ENCODE measurements at regions not wholly inside any gene's neighbourhood (a gene's known extent, or its start where the extent isn't known, plus 50 kb on each side); places are given as distances from the start of the nearest gene placed in this dataset.

DNA sequence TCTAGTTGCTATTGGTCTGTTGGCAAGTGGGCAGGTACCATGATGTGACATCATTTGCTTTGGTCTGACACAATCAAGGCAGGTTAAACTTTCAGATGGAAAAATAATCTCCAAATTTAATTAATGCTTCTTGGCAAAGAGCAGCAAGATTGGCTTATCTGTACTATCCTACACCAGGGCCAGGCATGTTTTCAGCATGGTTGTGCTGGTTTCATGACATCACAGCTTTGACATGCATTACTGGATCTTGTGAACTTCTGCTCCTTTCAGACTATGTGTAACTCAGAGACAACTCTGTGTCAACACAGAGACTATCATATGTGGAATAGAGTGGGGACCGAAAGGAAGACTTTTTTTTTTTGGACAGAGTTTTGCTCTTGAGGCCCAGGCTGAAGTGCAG, 520.5 kb downstream of the TDRD15 start:
- Histone ChIP-seq H3K27me3 (ENCODE audit: control insufficient read depth, insufficient read depth, low read length) (no peaks in the 10 kb centered on the region; the same call in 1 of the 2 replicates), H3K36me3 (replicated peaks; ENCODE audit: control insufficient read depth, insufficient read depth, low read length) (no peaks in the 10 kb centered on the region), H3K4me3 (ENCODE audit: insufficient read depth, low read depth, low read length) (no peak overlapping the region)
- DNase-seq = no peak

- no peaks in the 10 kb centered on the region; the same call in 1 of the 2 replicates for H3K27me3 ChIP-seq (ENCODE audit: control insufficient read depth, insufficient read depth, low read length)
- no peak for DNase-seq
- no peaks in the 10 kb centered on the region for H3K36me3 ChIP-seq (replicated peaks; ENCODE audit: control insufficient read depth, insufficient read depth, low read length)
- H3K4me3 ChIP-seq (ENCODE audit: insufficient read depth, low read depth, low read length) = no peak overlapping the region
These were observed 522.6 kb downstream of the TDRD15 start for GRCh38 chr2:21646345-21646744.

DNA sequence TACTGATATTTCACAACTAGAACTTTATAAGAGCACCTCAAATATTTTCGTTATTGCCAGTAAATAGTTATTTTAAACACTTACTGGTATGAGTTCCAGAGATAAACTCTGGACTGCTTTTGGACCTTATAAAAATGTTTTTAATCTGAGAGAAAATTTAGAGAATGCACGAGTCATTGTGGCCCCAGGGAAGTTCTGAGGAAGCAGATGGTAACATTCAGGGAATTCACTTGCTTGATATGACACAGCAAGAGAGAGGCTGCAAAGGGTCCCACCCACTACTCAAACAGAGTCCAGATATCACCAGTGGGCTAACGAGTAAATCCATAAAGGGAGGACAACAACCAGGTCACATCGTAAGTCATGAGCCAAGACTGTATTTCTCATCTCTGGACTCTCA, 526.8 kb downstream of the TDRD15 start:
- Histone ChIP-seq H3K4me3 (ENCODE audit: insufficient read depth, low read depth, low read length) (no peak overlapping the region), H3K36me3 (replicated peaks; ENCODE audit: control insufficient read depth, insufficient read depth, low read length) (no peaks in the 10 kb centered on the region), H3K27me3 (ENCODE audit: control insufficient read depth, insufficient read depth, low read length) (no peaks in the 10 kb centered on the region)
- DNase-seq = no peak

DNA sequence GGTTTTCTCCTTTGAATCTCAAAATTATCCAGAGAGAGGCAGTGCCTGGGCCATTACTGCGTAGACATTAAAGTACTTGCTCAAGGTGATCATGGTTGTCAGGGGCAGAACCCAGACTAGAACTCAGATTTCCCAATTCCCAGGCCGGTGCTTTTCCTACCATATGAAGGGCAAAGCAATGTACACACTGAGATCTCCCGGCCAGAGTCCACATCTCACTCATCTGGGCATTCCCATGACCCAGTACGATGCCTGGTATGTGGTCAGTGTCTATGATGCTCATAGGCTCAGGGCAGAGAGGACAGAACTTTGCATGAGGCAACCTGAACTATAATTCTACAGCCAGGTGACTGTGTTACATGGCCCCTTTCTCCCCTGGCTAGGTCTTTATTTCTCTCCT, 531.4 kb downstream of the TDRD15 start:
- Histone ChIP-seq H3K27me3 (ENCODE audit: control insufficient read depth, insufficient read depth, low read length) (no peaks in the 10 kb centered on the region), H3K36me3 (replicated peaks; ENCODE audit: control insufficient read depth, insufficient read depth, low read length) (no peaks in the 10 kb centered on the region), H3K4me3 (ENCODE audit: insufficient read depth, low read depth, low read length) (no peak overlapping the region)
- DNase-seq = no peak

DNA sequence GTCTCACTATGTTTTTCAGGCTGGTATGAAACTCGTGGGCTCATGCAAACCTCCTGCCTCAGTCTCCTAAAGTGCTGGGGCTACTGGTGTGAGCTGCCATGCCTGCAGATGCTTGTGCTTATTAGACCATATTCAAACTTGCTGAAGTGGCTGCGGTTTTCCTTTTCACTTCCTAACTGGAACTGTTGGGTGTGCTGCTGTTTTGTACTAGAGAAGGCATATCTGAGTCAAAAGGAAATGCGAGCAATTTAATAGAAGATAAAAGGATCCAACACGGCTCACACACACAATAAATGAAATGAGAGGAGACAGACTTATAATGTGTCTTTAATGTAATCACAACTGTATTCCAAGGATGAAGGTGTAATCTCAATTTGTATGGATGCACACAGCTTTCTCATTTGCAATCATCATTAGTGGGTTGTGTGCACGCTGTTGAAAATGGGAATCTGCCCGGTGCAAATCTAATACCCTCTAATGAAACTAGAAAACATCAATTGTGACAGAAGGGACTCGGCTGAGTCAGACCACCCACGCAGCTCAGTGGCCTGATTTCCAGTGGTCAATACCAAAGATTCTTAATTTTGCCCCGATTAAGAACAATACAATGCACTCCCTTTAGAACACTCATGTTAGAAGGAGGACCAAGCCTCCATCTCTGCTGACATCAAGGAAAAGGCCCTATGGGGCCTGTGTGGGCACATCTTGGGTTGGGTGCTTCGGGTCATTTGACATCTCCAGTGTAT, 532.7 kb downstream of the TDRD15 start:
- no peaks in the 10 kb centered on the region for H3K36me3 ChIP-seq (replicated peaks; ENCODE audit: control insufficient read depth, insufficient read depth, low read length)
- DNase-seq = no peak
- no peaks in the 10 kb centered on the region for H3K27me3 ChIP-seq (ENCODE audit: control insufficient read depth, insufficient read depth, low read length)
- no peak overlapping the region for H3K4me3 ChIP-seq (ENCODE audit: insufficient read depth, low read depth, low read length)

DNA sequence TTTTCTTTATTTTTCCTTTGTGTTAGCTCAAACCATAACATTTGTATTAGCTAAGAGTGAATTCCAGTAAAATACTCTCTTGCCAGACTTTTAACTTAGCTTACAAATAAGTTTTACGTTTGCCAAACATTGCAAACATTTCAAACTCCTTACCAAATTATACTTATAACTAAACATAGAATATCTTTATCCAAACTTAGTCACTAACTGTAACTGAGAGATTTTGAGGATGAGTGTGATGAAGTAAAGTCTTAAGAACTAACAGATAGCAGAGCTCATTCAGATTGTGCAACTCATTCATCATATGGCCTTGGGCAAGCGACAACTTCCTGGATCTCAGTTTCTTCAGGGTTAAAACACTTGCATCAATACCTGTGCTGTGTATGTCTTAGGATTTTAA, 533.7 kb downstream of the TDRD15 start:
- Histone ChIP-seq H3K36me3 (replicated peaks; ENCODE audit: control insufficient read depth, insufficient read depth, low read length) (no peaks in the 10 kb centered on the region), H3K27me3 (ENCODE audit: control insufficient read depth, insufficient read depth, low read length) (no peaks in the 10 kb centered on the region), H3K4me3 (ENCODE audit: insufficient read depth, low read depth, low read length) (no peak overlapping the region)
- DNase-seq = no peak

GRCh38 chr2:21658269-21658668, 534.5 kb downstream of the TDRD15 start:
- Histone ChIP-seq H3K27me3 (ENCODE audit: control insufficient read depth, insufficient read depth, low read length) (no peaks in the 10 kb centered on the region), H3K4me3 (ENCODE audit: insufficient read depth, low read depth, low read length) (no peak overlapping the region), H3K36me3 (replicated peaks; ENCODE audit: control insufficient read depth, insufficient read depth, low read length) (no peaks in the 10 kb centered on the region)
- no peak for DNase-seq

GRCh38 chr2:21658907-21659477, 535.2 kb downstream of the TDRD15 start:
- no peak for DNase-seq
- Histone ChIP-seq H3K4me3 (ENCODE audit: insufficient read depth, low read depth, low read length) (no peak overlapping the region), H3K27me3 (ENCODE audit: control insufficient read depth, insufficient read depth, low read length) (no peaks in the 10 kb centered on the region), H3K36me3 (replicated peaks; ENCODE audit: control insufficient read depth, insufficient read depth, low read length) (no peaks in the 10 kb centered on the region)

- Histone ChIP-seq H3K4me3 (ENCODE audit: insufficient read depth, low read depth, low read length) (no peak overlapping the region), H3K27me3 (ENCODE audit: control insufficient read depth, insufficient read depth, low read length) (no peaks in the 10 kb centered on the region), H3K36me3 (replicated peaks; ENCODE audit: control insufficient read depth, insufficient read depth, low read length) (no peaks in the 10 kb centered on the region)
- DNase-seq = no peak
These were observed 540.3 kb downstream of the TDRD15 start for GRCh38 chr2:21664083-21664482.

GRCh38 chr2:21667638-21668037, 543.9 kb downstream of the TDRD15 start:
- Histone ChIP-seq H3K27me3 (ENCODE audit: control insufficient read depth, insufficient read depth, low read length) (no peaks in the 10 kb centered on the region), H3K4me3 (ENCODE audit: insufficient read depth, low read depth, low read length) (no peak overlapping the region), H3K36me3 (replicated peaks; ENCODE audit: control insufficient read depth, insufficient read depth, low read length) (no peaks in the 10 kb centered on the region)
- DNase-seq = no peak

DNA sequence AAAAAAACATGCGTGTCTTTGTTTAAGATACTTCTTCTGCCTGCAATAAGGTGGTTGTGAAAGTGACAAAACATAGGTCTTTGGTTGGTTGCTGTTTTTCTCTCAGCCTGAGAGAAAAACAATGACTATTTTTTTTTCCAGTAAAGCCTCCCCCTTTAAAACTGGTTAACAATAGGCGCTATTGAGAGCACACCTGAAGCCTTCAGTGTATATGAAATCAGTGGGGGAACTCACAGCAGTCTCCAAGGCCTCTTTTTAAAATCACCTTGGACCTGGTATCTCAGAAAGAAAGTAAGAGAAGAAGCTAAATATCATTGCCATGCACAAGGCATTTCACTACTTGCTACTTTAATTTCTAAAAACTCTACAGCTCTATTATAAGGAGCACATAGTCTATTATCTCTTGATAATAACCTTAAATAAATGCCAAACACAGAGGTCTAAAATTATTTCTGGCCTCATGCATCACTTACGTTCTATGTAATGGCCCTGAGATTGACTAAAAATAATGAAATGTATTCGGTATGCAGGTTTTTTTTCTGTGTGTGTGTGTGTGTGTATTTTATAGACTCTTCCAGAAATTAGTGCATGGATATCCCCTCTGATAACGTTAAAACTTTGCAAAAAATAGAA, 544.4 kb downstream of the TDRD15 start:
- no peak for DNase-seq
- H3K27me3 ChIP-seq (ENCODE audit: control insufficient read depth, insufficient read depth, low read length) = no peaks in the 10 kb centered on the region
- H3K4me3 ChIP-seq (ENCODE audit: insufficient read depth, low read depth, low read length) = no peak overlapping the region
- no peaks in the 10 kb centered on the region for H3K36me3 ChIP-seq (replicated peaks; ENCODE audit: control insufficient read depth, insufficient read depth, low read length)

DNA sequence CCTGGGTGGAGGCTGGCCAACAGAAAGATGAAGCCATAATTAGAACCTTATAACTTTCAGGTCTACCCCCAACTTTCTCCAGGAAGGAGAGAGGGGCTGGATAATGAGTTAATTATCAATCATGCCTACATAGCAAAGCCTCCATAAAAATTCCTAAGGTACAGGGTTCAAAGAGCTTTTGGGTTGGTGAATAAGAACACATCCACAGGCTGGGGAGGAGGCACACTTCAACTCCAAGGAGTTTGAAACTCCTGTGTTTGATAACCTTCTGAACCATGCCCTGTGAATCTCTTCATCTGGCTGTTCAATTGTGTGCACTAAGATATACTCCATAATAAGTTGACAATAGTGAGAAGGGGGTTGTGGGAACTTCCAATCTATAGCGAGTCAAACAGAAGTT, 552.3 kb downstream of the TDRD15 start:
- Histone ChIP-seq H3K4me3 (ENCODE audit: insufficient read depth, low read depth, low read length) (no peak overlapping the region), H3K27me3 (ENCODE audit: control insufficient read depth, insufficient read depth, low read length) (no peaks in the 10 kb centered on the region), H3K36me3 (replicated peaks; ENCODE audit: control insufficient read depth, insufficient read depth, low read length) (no peaks in the 10 kb centered on the region)
- no peak for DNase-seq

GRCh38 chr2:21676676-21677075, 552.9 kb downstream of the TDRD15 start:
- H3K27me3 ChIP-seq (ENCODE audit: control insufficient read depth, insufficient read depth, low read length) = no peaks in the 10 kb centered on the region
- H3K4me3 ChIP-seq (ENCODE audit: insufficient read depth, low read depth, low read length) = no peak overlapping the region
- no peaks in the 10 kb centered on the region for H3K36me3 ChIP-seq (replicated peaks; ENCODE audit: control insufficient read depth, insufficient read depth, low read length)
- DNase-seq = no peak

DNA sequence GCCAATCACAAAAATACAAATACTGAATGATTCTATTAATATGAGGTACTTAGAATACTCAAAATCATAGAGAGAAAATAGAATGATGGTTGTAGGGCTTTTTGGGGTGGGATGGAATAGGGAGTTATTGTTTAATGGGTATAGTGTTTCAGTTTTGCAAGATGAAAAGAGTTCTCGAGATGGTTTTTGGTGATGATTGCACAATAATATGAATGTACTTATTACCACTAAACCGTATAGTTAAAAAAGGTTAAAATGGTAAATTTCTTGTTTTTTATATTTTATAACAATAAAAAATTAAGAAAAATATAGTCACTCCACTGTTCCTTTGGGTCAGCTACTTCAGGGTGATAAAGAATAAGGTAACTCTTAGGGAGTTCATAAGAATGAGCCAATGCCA, 560.1 kb downstream of the TDRD15 start:
- DNase-seq = no peak
- H3K4me3 ChIP-seq (ENCODE audit: insufficient read depth, low read depth, low read length) = no peak overlapping the region
- H3K36me3 ChIP-seq (replicated peaks; ENCODE audit: control insufficient read depth, insufficient read depth, low read length) = no peaks in the 10 kb centered on the region
- no peaks in the 10 kb centered on the region for H3K27me3 ChIP-seq (ENCODE audit: control insufficient read depth, insufficient read depth, low read length)

DNA sequence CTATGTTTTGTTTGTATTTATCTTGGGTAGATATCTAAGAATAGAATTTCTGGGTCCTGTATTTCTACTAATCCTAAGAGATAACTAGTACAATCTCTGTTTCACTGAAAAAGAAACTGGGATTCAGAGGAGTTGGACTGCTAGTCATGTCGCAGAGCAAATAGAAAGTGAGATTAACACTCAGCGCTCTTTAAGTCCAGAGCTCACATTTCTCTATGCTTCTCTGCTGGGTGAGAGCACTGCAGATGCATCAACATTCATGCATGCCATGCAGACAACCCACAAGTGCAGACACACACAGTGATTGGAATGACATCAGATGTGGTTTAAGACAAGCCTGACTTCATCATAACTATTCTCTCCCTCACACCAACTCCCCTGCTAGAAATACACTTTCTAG, 563.8 kb downstream of the TDRD15 start:
- DNase-seq = no peak
- Histone ChIP-seq H3K36me3 (replicated peaks; ENCODE audit: control insufficient read depth, insufficient read depth, low read length) (no peaks in the 10 kb centered on the region), H3K4me3 (ENCODE audit: insufficient read depth, low read depth, low read length) (no peak overlapping the region), H3K27me3 (ENCODE audit: control insufficient read depth, insufficient read depth, low read length) (no peaks in the 10 kb centered on the region)

Measured in H7 (cell line).